M059J (cell line): ENCODE measurements at regions not wholly inside any gene's neighbourhood (a gene's known extent, or its start where the extent isn't known, plus 50 kb on each side); places are given as distances from the start of the nearest gene placed in this dataset.
"Not testable (repeated sequence)": the region's sequence is repeated elsewhere in the genome, so short reads cannot be mapped to it uniquely, and the experiment has no call there.

Source experiments
- DNase-seq: peaks from one replicate; pipeline ENCODE4 v3.0.0-alpha.2; 2012; ENCODE audit warnings: low read depth

DNA sequence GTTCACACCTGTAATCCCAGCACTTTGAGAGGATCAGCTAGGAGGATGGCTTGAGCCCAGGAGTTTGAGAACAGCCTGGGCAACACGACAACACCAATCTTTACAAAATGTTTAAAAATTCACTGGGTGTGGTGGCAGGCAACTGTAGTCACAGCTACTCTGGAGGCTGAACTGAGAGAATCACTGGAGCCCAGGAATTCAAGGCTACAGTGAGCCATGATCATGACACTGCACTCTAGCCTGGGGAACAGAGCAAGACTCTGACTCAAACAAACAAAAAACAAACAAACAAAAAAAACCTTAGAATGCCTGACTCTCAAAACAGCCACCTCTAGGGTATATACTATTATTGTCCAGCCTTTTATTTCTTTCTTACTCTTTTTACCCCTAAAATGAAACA lies 56.5 kb upstream of the PAPSS2 start:
- DNase-seq: peak; percentile 21

DNA sequence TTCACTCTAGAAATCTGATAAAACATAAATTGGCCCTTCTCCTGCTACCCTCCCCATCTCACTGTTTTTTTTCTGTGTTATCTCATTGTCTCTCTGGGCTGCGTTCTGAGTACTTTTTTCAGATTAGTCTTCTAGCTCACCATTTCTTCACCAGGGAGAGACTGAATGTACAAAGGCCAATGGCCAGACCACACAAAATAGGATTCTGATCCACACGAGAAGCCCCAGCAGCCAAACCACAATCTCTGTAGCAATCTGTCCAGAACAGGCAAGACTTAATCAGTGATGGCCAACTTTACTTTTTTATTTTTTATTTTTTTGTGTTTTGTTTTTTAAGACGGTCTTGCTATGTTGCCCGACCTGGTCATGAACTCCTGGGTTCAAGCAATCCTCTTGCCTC lies 55.9 kb upstream of the PAPSS2 start:
- DNase-seq: no peak

DNA sequence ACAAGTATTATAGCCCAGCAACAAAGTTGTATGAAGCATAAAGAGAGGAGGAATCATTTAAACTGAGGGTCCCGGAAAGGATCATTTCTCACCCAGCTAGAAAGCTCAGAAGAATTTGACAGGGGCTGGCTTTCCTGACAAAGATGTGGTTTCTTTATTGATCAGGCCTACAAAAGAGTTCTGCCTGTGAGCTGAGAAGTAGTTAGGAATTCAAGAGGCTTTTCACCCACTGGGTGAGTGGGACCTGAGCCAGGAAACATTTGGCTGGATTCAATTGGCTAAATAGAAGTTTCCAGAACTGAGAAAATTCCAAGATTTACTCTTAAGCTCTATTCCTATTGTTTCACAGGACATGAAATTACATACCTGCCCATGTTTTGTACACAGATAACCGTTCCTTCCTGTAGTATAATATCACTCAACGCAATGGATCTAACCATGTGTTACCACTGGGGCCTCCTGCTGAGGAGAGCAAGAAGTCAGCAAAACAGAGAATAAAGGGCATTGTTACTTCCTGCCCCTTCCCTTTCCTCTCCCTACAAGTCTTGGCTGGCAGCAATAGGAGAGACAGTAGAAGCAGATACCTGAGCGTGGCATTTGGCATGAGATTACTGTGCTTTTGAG lies 53.9 kb upstream of the PAPSS2 start:
- DNase-seq: no peak

GRCh38 chr10:87608756-87609155 lies 50.9 kb upstream of the PAPSS2 start:
- no peak for DNase-seq

- DNase-seq: not testable (repeated sequence)
Observed at GRCh38 chr10:87609563-87609962, 50.1 kb upstream of the PAPSS2 start.
